ENCODE measurements at regions not wholly inside any gene's neighbourhood (a gene's known extent, or its start where the extent isn't known, plus 50 kb on each side); places are given as distances from the start of the nearest gene placed in this dataset.
"Not testable (repeated sequence)": the region's sequence is repeated elsewhere in the genome, so short reads cannot be mapped to it uniquely, and the experiment has no call there.

- not testable (repeated sequence) for DNase-seq (ENCODE audit: low spot score)
These were observed 124.1 kb upstream of the TWIST2 start for GRCh38 chr2:238723740-238724320.

GRCh38 chr2:238724728-238725127, 123.2 kb upstream of the TWIST2 start:
- DNase-seq (ENCODE audit: low spot score), result no peak

- no peak for DNase-seq (ENCODE audit: low spot score)
These were observed 122.6 kb upstream of the TWIST2 start for GRCh38 chr2:238725298-238725697.

- DNase-seq (ENCODE audit: low spot score), result no peak
These were observed 121.0 kb upstream of the TWIST2 start for GRCh38 chr2:238726670-238727584.

- DNase-seq (ENCODE audit: low spot score), result no peak
These were observed 120.1 kb upstream of the TWIST2 start for GRCh38 chr2:238727585-238728329.

- DNase-seq (ENCODE audit: low spot score), result no peak
These were observed 119.3 kb upstream of the TWIST2 start for GRCh38 chr2:238728330-238729260.

- no peak for DNase-seq (ENCODE audit: low spot score)
These were observed 118.5 kb upstream of the TWIST2 start for GRCh38 chr2:238729261-238729935.

GRCh38 chr2:238730001-238730669, 117.8 kb upstream of the TWIST2 start:
- no peak for DNase-seq (ENCODE audit: low spot score)

- DNase-seq (ENCODE audit: low spot score), result no peak
These were observed 117.0 kb upstream of the TWIST2 start for GRCh38 chr2:238730881-238731280.

GRCh38 chr2:238731961-238732360, 115.9 kb upstream of the TWIST2 start:
- DNase-seq (ENCODE audit: low spot score), result no peak

- DNase-seq (ENCODE audit: low spot score), result no peak
These were observed 109.0 kb upstream of the TWIST2 start for GRCh38 chr2:238738917-238739316.

- DNase-seq (ENCODE audit: low spot score), result no peak
These were observed 108.2 kb upstream of the TWIST2 start for GRCh38 chr2:238739668-238740067.

GRCh38 chr2:238741277-238741676, 106.6 kb upstream of the TWIST2 start:
- DNase-seq (ENCODE audit: low spot score), result no peak

GRCh38 chr2:238742066-238742465, 105.8 kb upstream of the TWIST2 start:
- no peak for DNase-seq (ENCODE audit: low spot score)

- DNase-seq (ENCODE audit: low spot score), result no peak
These were observed 105.2 kb upstream of the TWIST2 start for GRCh38 chr2:238742664-238743063.

GRCh38 chr2:238743243-238744065, 104.4 kb upstream of the TWIST2 start:
- no peak for DNase-seq (ENCODE audit: low spot score)

- no peak for DNase-seq (ENCODE audit: low spot score)
These were observed 102.9 kb upstream of the TWIST2 start for GRCh38 chr2:238744951-238745350.

- DNase-seq (ENCODE audit: low spot score), result no peak
These were observed 101.9 kb upstream of the TWIST2 start for GRCh38 chr2:238745997-238746396.

GRCh38 chr2:238747114-238747513, 100.8 kb upstream of the TWIST2 start:
- DNase-seq (ENCODE audit: low spot score), result no peak

- no peak for DNase-seq (ENCODE audit: low spot score)
These were observed 100.3 kb upstream of the TWIST2 start for GRCh38 chr2:238747557-238747956.
